SU-DHL-6 (cell line): ENCODE measurements at regions not wholly inside any gene's neighbourhood (a gene's known extent, or its start where the extent isn't known, plus 50 kb on each side); places are given as distances from the start of the nearest gene placed in this dataset.

Source experiments
- CTCF ChIP-seq: fragments of 200-600 bp; sonication (generic); IDR thresholded peaks from one replicate; pipeline ENCODE4 v1.5.1; 2017; ENCODE audit warnings: antibody characterized with exemption, mild to moderate bottlenecking, low read length, moderate library complexity; ENCODE audit not compliant: insufficient read depth, poor library complexity, severe bottlenecking
- EZH2phosphoT487 ChIP-seq: fragments of 200-600 bp; sonication (generic), shearing (Covaris generic); conservative IDR thresholded peaks from 2 replicates; pipeline ENCODE4 v1.6.1; 2018; ENCODE audit warnings: mild to moderate bottlenecking, antibody characterized with exemption, low read length, moderate library complexity, mixed read lengths

- TF ChIP-seq CTCF (no peak), EZH2phosphoT487 (no peak)
These were observed 172.5 kb upstream of the CPEB2 start for GRCh38 chr4:14829795-14830194.
